ENCODE measurements at regions not wholly inside any gene's neighbourhood (a gene's known extent, or its start where the extent isn't known, plus 50 kb on each side); places are given as distances from the start of the nearest gene placed in this dataset.

- H3K18ac ChIP-seq (ENCODE audit: low read depth in 1 of 2, low read length in 2 of 2) = no peak overlapping the region
- DNase-seq = no peak
- no peaks in the 10 kb centered on the region for H3K9me3 ChIP-seq (ENCODE audit: control insufficient read depth, low read length)
- H4K8ac ChIP-seq (ENCODE audit: low read length) = no peak overlapping the region
- WGBS = 90% methylated on average over 5 of the region's 5 CpGs
- no peak overlapping the region for H4K91ac ChIP-seq (ENCODE audit: low read length)
- no peak overlapping the region for H3K27ac ChIP-seq (ENCODE audit: low read length, poor library complexity, severe bottlenecking)
- no peaks in the 10 kb centered on the region for H3K4me1 ChIP-seq (ENCODE audit: control insufficient read depth, insufficient read depth, low read depth, low read length)
- H2AFZ ChIP-seq (ENCODE audit: low read depth, low read length) = no peak overlapping the region
- H3K14ac ChIP-seq (ENCODE audit: low read length in 2 of 2) = no peak overlapping the region
- H3K36me3 ChIP-seq (ENCODE audit: control insufficient read depth in 1 of 2, insufficient read depth in 2 of 2, low read depth in 1 of 2, low read length in 2 of 2) = no peaks in the 10 kb centered on the region
- H3K4me3 ChIP-seq (ENCODE audit: insufficient read depth in 1 of 2, low read depth in 1 of 2, low read length in 2 of 2) = no peak overlapping the region
- H2BK5ac ChIP-seq (ENCODE audit: low read depth, low read length, poor library complexity, severe bottlenecking) = no peak overlapping the region
- H3K9ac ChIP-seq (ENCODE audit: low read length) = no peak overlapping the region
- no peak overlapping the region for H2BK12ac ChIP-seq (ENCODE audit: low read length in 2 of 2)
- no peak overlapping the region for H3K4ac ChIP-seq (ENCODE audit: low read depth in 1 of 2, low read length in 2 of 2)
- no peak overlapping the region for H3K23ac ChIP-seq (ENCODE audit: low read length in 2 of 2)
- no peaks in the 10 kb centered on the region for H3K79me1 ChIP-seq (replicated peaks; ENCODE audit: low read length, poor library complexity, severe bottlenecking)
- no peak overlapping the region for H2AK5ac ChIP-seq (ENCODE audit: low read length, severe bottlenecking)
- H2BK15ac ChIP-seq (ENCODE audit: low read depth, poor library complexity, severe bottlenecking) = no peak overlapping the region
- H3K4me2 ChIP-seq (ENCODE audit: low read length, poor library complexity, severe bottlenecking) = no peak overlapping the region
- no peak overlapping the region for H2BK120ac ChIP-seq (ENCODE audit: low read depth, low read length)
- H3K27me3 ChIP-seq (ENCODE audit: control insufficient read depth in 1 of 2, insufficient read depth in 1 of 2, low read length in 2 of 2) = peaks cover 33 to 69% of the 10 kb centered on the region in 2 experiments
Observed at GRCh38 chr1:47554082-47554481, 116.2 kb downstream of the FOXD2 start.

- H3K36me3 ChIP-seq (ENCODE audit: control insufficient read depth in 1 of 2, insufficient read depth in 2 of 2, low read depth in 1 of 2, low read length in 2 of 2) = no peaks in the 10 kb centered on the region
Observed at GRCh38 chr1:47554901-47555300, 117.1 kb downstream of the FOXD2 start.

GRCh38 chr1:47555306-47555705, 117.5 kb downstream of the FOXD2 start:
- no peak overlapping the region for H2BK15ac ChIP-seq (ENCODE audit: low read depth, poor library complexity, severe bottlenecking)
- H3K4ac ChIP-seq (ENCODE audit: low read depth in 1 of 2, low read length in 2 of 2) = no peak overlapping the region
- WGBS = 70% methylated on average over 2 of the region's 2 CpGs

More at GRCh38 chr1:47554901-47555300, 117.1 kb downstream of the FOXD2 start:
- Histone ChIP-seq H4K8ac (ENCODE audit: low read length) (no peak overlapping the region), H2BK5ac (ENCODE audit: low read depth, low read length, poor library complexity, severe bottlenecking) (no peak overlapping the region), H3K9me3 (ENCODE audit: control insufficient read depth, low read length) (no peaks in the 10 kb centered on the region), H3K27ac (ENCODE audit: low read length, poor library complexity, severe bottlenecking) (no peak overlapping the region), H2AFZ (ENCODE audit: low read depth, low read length) (no peak overlapping the region), H3K4me1 (ENCODE audit: control insufficient read depth, insufficient read depth, low read depth, low read length) (no peaks in the 10 kb centered on the region), H3K23ac (ENCODE audit: low read length in 2 of 2) (no peak overlapping the region), H3K4me3 (ENCODE audit: insufficient read depth in 1 of 2, low read depth in 1 of 2, low read length in 2 of 2) (no peak overlapping the region), H3K14ac (ENCODE audit: low read length in 2 of 2) (no peak overlapping the region), H2BK120ac (ENCODE audit: low read depth, low read length) (no peak overlapping the region), H2BK15ac (ENCODE audit: low read depth, poor library complexity, severe bottlenecking) (no peak overlapping the region), H3K27me3 (ENCODE audit: control insufficient read depth in 1 of 2, insufficient read depth in 1 of 2, low read length in 2 of 2) (peaks cover 36 to 67% of the 10 kb centered on the region in 2 experiments), H2BK12ac (ENCODE audit: low read length in 2 of 2) (no peak overlapping the region), H3K4me2 (ENCODE audit: low read length, poor library complexity, severe bottlenecking) (no peak overlapping the region), H4K91ac (ENCODE audit: low read length) (no peak overlapping the region), H2AK5ac (ENCODE audit: low read length, severe bottlenecking) (no peak overlapping the region), H3K79me1 (replicated peaks; ENCODE audit: low read length, poor library complexity, severe bottlenecking) (no peaks in the 10 kb centered on the region), H3K4ac (ENCODE audit: low read depth in 1 of 2, low read length in 2 of 2) (no peak overlapping the region), H3K9ac (ENCODE audit: low read length) (no peak overlapping the region), H3K18ac (ENCODE audit: low read depth in 1 of 2, low read length in 2 of 2) (no peak overlapping the region)
- no peak for DNase-seq
- WGBS = 74% methylated on average over 1 of the region's 1 CpG

GRCh38 chr1:47555841-47556560, 118.2 kb downstream of the FOXD2 start:
- Histone ChIP-seq H3K4ac (ENCODE audit: low read depth in 1 of 2, low read length in 2 of 2) (no peak overlapping the region), H2BK12ac (ENCODE audit: low read length in 2 of 2) (no peak overlapping the region), H2BK15ac (ENCODE audit: low read depth, poor library complexity, severe bottlenecking) (no peak overlapping the region), H3K18ac (ENCODE audit: low read depth in 1 of 2, low read length in 2 of 2) (no peak overlapping the region), H3K9ac (ENCODE audit: low read length) (no peak overlapping the region), H3K9me3 (ENCODE audit: control insufficient read depth, low read length) (no peaks in the 10 kb centered on the region), H3K14ac (ENCODE audit: low read length in 2 of 2) (no peak overlapping the region), H3K27me3 (ENCODE audit: control insufficient read depth in 1 of 2, insufficient read depth in 1 of 2, low read length in 2 of 2) (peaks cover 42 to 59% of the 10 kb centered on the region in 2 experiments), H3K4me1 (ENCODE audit: control insufficient read depth, insufficient read depth, low read depth, low read length) (no peaks in the 10 kb centered on the region), H3K36me3 (ENCODE audit: control insufficient read depth in 1 of 2, insufficient read depth in 2 of 2, low read depth in 1 of 2, low read length in 2 of 2) (no peaks in the 10 kb centered on the region), H3K27ac (ENCODE audit: low read length, poor library complexity, severe bottlenecking) (no peak overlapping the region), H2AK5ac (ENCODE audit: low read length, severe bottlenecking) (no peak overlapping the region), H3K4me2 (ENCODE audit: low read length, poor library complexity, severe bottlenecking) (no peak overlapping the region), H4K91ac (ENCODE audit: low read length) (no peak overlapping the region), H2BK5ac (ENCODE audit: low read depth, low read length, poor library complexity, severe bottlenecking) (no peak overlapping the region), H2AFZ (ENCODE audit: low read depth, low read length) (no peak overlapping the region), H3K79me1 (replicated peaks; ENCODE audit: low read length, poor library complexity, severe bottlenecking) (no peaks in the 10 kb centered on the region), H3K23ac (ENCODE audit: low read length in 2 of 2) (no peak overlapping the region), H4K8ac (ENCODE audit: low read length) (no peak overlapping the region), H3K4me3 (ENCODE audit: insufficient read depth in 1 of 2, low read depth in 1 of 2, low read length in 2 of 2) (no peak overlapping the region), H2BK120ac (ENCODE audit: low read depth, low read length) (no peak overlapping the region)
- WGBS = 63% methylated on average over 24 of the region's 24 CpGs
- no peak for DNase-seq

More at GRCh38 chr1:47555306-47555705, 117.5 kb downstream of the FOXD2 start:
- no peak overlapping the region for H3K14ac ChIP-seq (ENCODE audit: low read length in 2 of 2)
- H2AK5ac ChIP-seq (ENCODE audit: low read length, severe bottlenecking) = no peak overlapping the region
- no peaks in the 10 kb centered on the region for H3K79me1 ChIP-seq (replicated peaks; ENCODE audit: low read length, poor library complexity, severe bottlenecking)
- H3K36me3 ChIP-seq (ENCODE audit: control insufficient read depth in 1 of 2, insufficient read depth in 2 of 2, low read depth in 1 of 2, low read length in 2 of 2) = no peaks in the 10 kb centered on the region
- DNase-seq = no peak
- no peak overlapping the region for H2BK120ac ChIP-seq (ENCODE audit: low read depth, low read length)
- H3K27me3 ChIP-seq (ENCODE audit: control insufficient read depth in 1 of 2, insufficient read depth in 1 of 2, low read length in 2 of 2) = peaks cover 40 to 66% of the 10 kb centered on the region in 2 experiments
- H4K8ac ChIP-seq (ENCODE audit: low read length) = no peak overlapping the region
- no peak overlapping the region for H2BK12ac ChIP-seq (ENCODE audit: low read length in 2 of 2)
- H3K4me1 ChIP-seq (ENCODE audit: control insufficient read depth, insufficient read depth, low read depth, low read length) = no peaks in the 10 kb centered on the region
- no peak overlapping the region for H3K23ac ChIP-seq (ENCODE audit: low read length in 2 of 2)
- H2AFZ ChIP-seq (ENCODE audit: low read depth, low read length) = no peak overlapping the region
- H4K91ac ChIP-seq (ENCODE audit: low read length) = no peak overlapping the region
- no peak overlapping the region for H2BK5ac ChIP-seq (ENCODE audit: low read depth, low read length, poor library complexity, severe bottlenecking)
- no peak overlapping the region for H3K4me2 ChIP-seq (ENCODE audit: low read length, poor library complexity, severe bottlenecking)
- H3K18ac ChIP-seq (ENCODE audit: low read depth in 1 of 2, low read length in 2 of 2) = no peak overlapping the region
- no peaks in the 10 kb centered on the region for H3K9me3 ChIP-seq (ENCODE audit: control insufficient read depth, low read length)
- no peak overlapping the region for H3K9ac ChIP-seq (ENCODE audit: low read length)
- H3K4me3 ChIP-seq (ENCODE audit: insufficient read depth in 1 of 2, low read depth in 1 of 2, low read length in 2 of 2) = no peak overlapping the region
- no peak overlapping the region for H3K27ac ChIP-seq (ENCODE audit: low read length, poor library complexity, severe bottlenecking)

Data from mesenchymal stem cell (in vitro differentiated cells and primary cell).